Right atrium auricular region (tissue), 2 donors: ENCODE measurements at regions not wholly inside any gene's neighbourhood (a gene's known extent, or its start where the extent isn't known, plus 50 kb on each side); places are given as distances from the start of the nearest gene placed in this dataset.

Experiments
- DNase-seq: peaks from one replicate; pipeline ENCODE4 v3.0.0-alpha.2; 2019; ENCODE audit warnings: low spot score
- H3K27ac ChIP-seq, 2 donors: fragments of 200-600 bp; sonication (generic); 1 replicate in 1 of 2; 2 replicates in 1 of 2; pipeline ENCODE4 v1.5.1; 2016 to 2019
- H3K27me3 ChIP-seq, 2 donors: fragments of 200-600 bp; sonication (generic); one replicate each; pipeline versions ENCODE4 v1.5.1 to v1.6.0; 2017 to 2019
- H3K36me3 ChIP-seq: fragments of 200-600 bp; sonication (generic); one replicate; pipeline ENCODE4 v1.5.1; 2016
- H3K4me1 ChIP-seq, 2 donors: fragments of 200-600 bp; sonication (generic); one replicate each; pipeline versions ENCODE4 v1.5.1 to v1.6.0; 2017 to 2019
- H3K4me3 ChIP-seq, 2 donors: fragments of 200-600 bp; sonication (generic); 1 replicate in 1 of 2; 2 replicates in 1 of 2; pipeline ENCODE4 v1.5.1; 2017 to 2019; ENCODE audit warnings: mild to moderate bottlenecking in 1 of 2, moderate library complexity in 1 of 2
- H3K9me3 ChIP-seq, 2 donors: fragments of 200-600 bp; sonication (generic); one replicate each; pipeline ENCODE4 v1.5.1; 2019
- TF ChIP-seq, protein P1 (sequence below), 2 donors: fragments of 200-600 bp; sonication (generic); IDR thresholded peaks; one replicate each; pipeline ENCODE4 v1.5.1; 2019; ENCODE audit warnings: antibody characterized with exemption in 2 of 2

DNA sequence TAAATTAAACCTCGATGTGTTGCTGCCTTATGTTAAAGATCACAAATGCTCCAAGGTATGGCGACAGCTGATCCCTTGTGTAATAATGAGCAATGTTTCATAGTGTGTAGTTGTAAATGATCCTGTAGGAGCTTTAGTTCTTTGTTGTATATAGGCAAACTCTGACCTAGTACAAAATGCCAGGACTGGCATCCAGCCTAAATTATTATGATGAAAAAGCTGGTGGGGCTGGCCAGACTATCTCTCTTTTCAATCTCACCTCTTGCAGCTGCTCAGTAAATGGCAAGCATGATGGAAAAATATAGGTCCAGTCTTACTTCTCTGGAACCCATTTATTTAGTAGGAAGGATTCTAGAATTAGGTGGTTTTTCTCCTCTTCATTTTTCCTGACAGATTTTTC is 345.1 kb upstream of the C11orf87 start:
- no peaks in the 10 kb centered on the region for H3K9me3 ChIP-seq
- DNase-seq: no peak
- no peaks in the 10 kb centered on the region for H3K36me3 ChIP-seq

DNA sequence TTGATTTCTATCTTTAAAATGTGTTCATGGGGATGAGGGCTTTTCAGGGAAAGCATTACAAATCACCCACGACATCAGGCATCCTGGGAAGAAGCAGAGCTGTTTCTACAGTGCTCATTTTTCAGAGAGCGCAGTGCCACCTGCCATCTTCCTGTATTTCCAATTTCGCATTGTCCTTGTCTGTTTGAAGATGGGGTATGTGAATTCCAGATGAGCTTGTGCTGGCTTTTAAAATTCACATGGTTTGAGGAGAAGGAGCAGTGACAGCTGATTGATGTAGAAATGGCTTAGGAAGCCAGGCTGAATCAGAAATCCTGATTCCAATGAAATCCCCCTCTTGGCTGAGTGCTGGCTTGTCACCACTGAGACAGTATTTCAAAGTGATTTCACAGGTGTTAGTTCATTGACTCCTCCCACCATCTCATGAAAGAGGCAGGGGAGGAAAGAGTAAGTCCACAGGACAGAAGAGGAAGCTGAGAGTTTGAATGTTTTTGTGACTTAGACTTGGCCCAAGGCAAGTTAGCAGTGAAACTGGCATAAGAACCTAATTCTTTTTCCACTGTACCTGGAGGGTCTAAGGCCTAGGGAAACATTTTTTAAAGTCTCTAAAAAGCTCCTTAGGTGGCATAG is 344.6 kb upstream of the C11orf87 start:
- no peaks in the 10 kb centered on the region for H3K27me3 ChIP-seq
- no peak overlapping the region for H3K4me3 ChIP-seq
- no peak overlapping the region for H3K27ac ChIP-seq
- no peaks in the 10 kb centered on the region for H3K9me3 ChIP-seq
- no peaks in the 10 kb centered on the region for H3K36me3 ChIP-seq
- DNase-seq: no peak
- TF ChIP-seq, protein P1, sequence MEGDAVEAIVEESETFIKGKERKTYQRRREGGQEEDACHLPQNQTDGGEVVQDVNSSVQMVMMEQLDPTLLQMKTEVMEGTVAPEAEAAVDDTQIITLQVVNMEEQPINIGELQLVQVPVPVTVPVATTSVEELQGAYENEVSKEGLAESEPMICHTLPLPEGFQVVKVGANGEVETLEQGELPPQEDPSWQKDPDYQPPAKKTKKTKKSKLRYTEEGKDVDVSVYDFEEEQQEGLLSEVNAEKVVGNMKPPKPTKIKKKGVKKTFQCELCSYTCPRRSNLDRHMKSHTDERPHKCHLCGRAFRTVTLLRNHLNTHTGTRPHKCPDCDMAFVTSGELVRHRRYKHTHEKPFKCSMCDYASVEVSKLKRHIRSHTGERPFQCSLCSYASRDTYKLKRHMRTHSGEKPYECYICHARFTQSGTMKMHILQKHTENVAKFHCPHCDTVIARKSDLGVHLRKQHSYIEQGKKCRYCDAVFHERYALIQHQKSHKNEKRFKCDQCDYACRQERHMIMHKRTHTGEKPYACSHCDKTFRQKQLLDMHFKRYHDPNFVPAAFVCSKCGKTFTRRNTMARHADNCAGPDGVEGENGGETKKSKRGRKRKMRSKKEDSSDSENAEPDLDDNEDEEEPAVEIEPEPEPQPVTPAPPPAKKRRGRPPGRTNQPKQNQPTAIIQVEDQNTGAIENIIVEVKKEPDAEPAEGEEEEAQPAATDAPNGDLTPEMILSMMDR (IDR thresholded peaks at IDR 0.05): no peak
- peaks cover 0 to 8% of the 10 kb centered on the region in 2 donors for H3K4me1 ChIP-seq

More for the DNA sequence above, 345.1 kb upstream of the C11orf87 start:
- H3K27me3 ChIP-seq: no peaks in the 10 kb centered on the region
- TF ChIP-seq, protein P1 (IDR thresholded peaks at IDR 0.05): no peak
- H3K4me1 ChIP-seq: peaks cover 0 to 11% of the 10 kb centered on the region in 2 donors
- H3K27ac ChIP-seq: no peak overlapping the region
- no peak overlapping the region for H3K4me3 ChIP-seq

DNA sequence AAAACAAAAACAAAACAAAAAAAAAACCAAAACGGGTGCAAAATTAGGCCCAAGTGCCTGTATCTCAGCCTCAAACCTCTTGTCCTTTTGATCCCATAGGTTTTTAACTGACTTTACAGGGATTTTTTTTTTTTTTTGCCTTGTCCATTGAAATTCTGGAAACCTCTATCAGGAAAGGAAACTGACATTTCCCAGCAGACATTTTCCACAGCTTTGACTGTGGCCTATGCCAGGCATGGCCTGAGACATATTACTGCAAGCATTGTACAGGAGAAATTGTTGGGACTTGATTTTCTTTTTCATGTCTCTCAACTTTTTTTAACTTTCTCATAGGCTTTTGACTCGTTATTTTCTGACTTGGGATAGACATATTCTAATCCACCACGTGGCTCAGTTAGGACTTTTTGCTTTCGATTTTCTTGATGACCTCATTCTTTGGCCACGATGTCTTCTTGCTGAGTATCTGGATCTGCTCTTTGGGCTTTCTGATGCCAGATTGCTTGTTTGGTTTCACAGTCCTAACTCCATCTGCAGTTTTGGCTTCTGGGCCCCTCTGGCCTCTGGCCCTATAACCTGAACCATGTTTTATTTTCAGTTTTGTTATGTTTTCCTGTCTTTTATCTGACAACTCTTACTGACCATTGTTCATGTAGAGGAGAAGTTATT is 336.1 kb upstream of the C11orf87 start:
- Histone ChIP-seq H3K9me3 (peaks cover 0 to 13% of the 10 kb centered on the region in 2 donors), H3K36me3 (no peaks in the 10 kb centered on the region), H3K27me3 (no peaks in the 10 kb centered on the region), H3K4me3 (no peak overlapping the region), H3K4me1 (no peaks in the 10 kb centered on the region), H3K27ac (peak overlapping the region in 1 of 2 donors; percentile 35)
- TF ChIP-seq, protein P1 (IDR thresholded peaks at IDR 0.05): no peak
- no peak for DNase-seq

DNA sequence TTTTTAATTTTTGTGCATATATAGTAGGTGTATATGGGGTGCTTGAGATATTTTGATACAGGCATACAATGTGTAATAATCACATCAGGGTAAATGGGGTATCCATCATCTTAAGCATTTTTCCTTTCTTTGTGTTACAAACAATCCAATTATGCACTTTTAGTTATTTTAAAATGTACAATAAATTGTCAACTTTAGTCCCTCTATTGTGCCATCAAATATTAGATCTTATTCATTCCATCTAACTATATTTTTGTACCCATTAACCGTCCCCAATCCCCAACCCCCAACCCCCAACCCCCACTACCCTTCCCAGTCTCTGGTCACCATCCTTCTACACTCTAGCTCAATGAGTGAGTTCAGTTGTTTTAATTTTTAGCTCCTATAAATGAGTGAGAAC is 335.1 kb upstream of the C11orf87 start:
- Histone ChIP-seq H3K4me1 (no peaks in the 10 kb centered on the region), H3K36me3 (no peaks in the 10 kb centered on the region), H3K9me3 (peaks cover 0 to 13% of the 10 kb centered on the region in 2 donors), H3K4me3 (no peak overlapping the region), H3K27ac (no peak overlapping the region), H3K27me3 (no peaks in the 10 kb centered on the region)
- no peak for DNase-seq
- TF ChIP-seq, protein P1 (IDR thresholded peaks at IDR 0.05): no peak

DNA sequence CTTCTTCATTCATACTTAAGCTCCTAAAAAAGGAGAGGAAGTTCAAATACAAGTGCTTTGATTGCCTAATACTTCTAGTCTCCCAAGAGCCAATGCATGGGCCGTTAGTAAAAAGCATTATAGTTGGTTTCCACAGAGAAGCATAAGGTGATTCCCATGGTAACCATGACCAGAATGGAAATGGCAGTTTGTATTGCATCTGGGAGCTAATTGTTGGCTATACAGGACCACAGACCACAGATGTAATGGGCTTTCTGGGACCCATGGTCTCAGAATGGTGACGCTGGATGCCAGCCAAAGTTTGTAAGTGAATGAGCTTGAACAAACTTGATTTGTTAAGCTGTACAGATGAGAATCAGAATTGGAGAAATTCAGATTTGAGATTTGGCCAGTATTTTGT is 333.9 kb upstream of the C11orf87 start:
- TF ChIP-seq, protein P1 (IDR thresholded peaks at IDR 0.05): no peak
- H3K4me3 ChIP-seq: no peak overlapping the region
- H3K27me3 ChIP-seq: no peaks in the 10 kb centered on the region
- no peaks in the 10 kb centered on the region for H3K4me1 ChIP-seq
- no peaks in the 10 kb centered on the region for H3K36me3 ChIP-seq
- peaks cover 0 to 13% of the 10 kb centered on the region in 2 donors for H3K9me3 ChIP-seq
- DNase-seq: no peak
- H3K27ac ChIP-seq: no peak overlapping the region
